ENCODE measurements at regions not wholly inside any gene's neighbourhood (a gene's known extent, or its start where the extent isn't known, plus 50 kb on each side); places are given as distances from the start of the nearest gene placed in this dataset.
"Not testable (repeated sequence)": the region's sequence is repeated elsewhere in the genome, so short reads cannot be mapped to it uniquely, and the experiment has no call there.

GRCh38 chr10:9850415-9850814, 1167.3 kb upstream of the CELF2 start:
- TF ChIP-seq CTCF (IDR thresholded peaks at IDR 0.05; ENCODE audit: extremely low read depth, missing control alignments): no peak
- no peak for DNase-seq (ENCODE audit: low spot score)

- TF ChIP-seq CTCF (IDR thresholded peaks at IDR 0.05; ENCODE audit: extremely low read depth, missing control alignments): no peak
- no peak for DNase-seq (ENCODE audit: low spot score)
These were observed 1165.9 kb upstream of the CELF2 start for GRCh38 chr10:9851808-9852207.

GRCh38 chr10:9853405-9854355, 1164.0 kb upstream of the CELF2 start:
- TF ChIP-seq CTCF (IDR thresholded peaks at IDR 0.05; ENCODE audit: extremely low read depth, missing control alignments): no peak
- no peak for DNase-seq (ENCODE audit: low spot score)

GRCh38 chr10:9855451-9855850, 1162.2 kb upstream of the CELF2 start:
- DNase-seq (ENCODE audit: low spot score): not testable (repeated sequence)

- no peak for TF ChIP-seq CTCF (IDR thresholded peaks at IDR 0.05; ENCODE audit: extremely low read depth, missing control alignments)
- no peak for DNase-seq (ENCODE audit: low spot score)
These were observed 1158.9 kb upstream of the CELF2 start for GRCh38 chr10:9858816-9859215.

GRCh38 chr10:9860045-9860444, 1157.6 kb upstream of the CELF2 start:
- TF ChIP-seq CTCF (IDR thresholded peaks at IDR 0.05; ENCODE audit: extremely low read depth, missing control alignments): no peak
- DNase-seq (ENCODE audit: low spot score): no peak

GRCh38 chr10:9863559-9864121, 1154.0 kb upstream of the CELF2 start:
- TF ChIP-seq CTCF (IDR thresholded peaks at IDR 0.05; ENCODE audit: extremely low read depth, missing control alignments): no peak
- DNase-seq (ENCODE audit: low spot score): no peak

All from GM20000 (cell line).